ENCODE measurements at regions not wholly inside any gene's neighbourhood (a gene's known extent, or its start where the extent isn't known, plus 50 kb on each side); places are given as distances from the start of the nearest gene placed in this dataset.

- TF ChIP-seq, protein P1, sequence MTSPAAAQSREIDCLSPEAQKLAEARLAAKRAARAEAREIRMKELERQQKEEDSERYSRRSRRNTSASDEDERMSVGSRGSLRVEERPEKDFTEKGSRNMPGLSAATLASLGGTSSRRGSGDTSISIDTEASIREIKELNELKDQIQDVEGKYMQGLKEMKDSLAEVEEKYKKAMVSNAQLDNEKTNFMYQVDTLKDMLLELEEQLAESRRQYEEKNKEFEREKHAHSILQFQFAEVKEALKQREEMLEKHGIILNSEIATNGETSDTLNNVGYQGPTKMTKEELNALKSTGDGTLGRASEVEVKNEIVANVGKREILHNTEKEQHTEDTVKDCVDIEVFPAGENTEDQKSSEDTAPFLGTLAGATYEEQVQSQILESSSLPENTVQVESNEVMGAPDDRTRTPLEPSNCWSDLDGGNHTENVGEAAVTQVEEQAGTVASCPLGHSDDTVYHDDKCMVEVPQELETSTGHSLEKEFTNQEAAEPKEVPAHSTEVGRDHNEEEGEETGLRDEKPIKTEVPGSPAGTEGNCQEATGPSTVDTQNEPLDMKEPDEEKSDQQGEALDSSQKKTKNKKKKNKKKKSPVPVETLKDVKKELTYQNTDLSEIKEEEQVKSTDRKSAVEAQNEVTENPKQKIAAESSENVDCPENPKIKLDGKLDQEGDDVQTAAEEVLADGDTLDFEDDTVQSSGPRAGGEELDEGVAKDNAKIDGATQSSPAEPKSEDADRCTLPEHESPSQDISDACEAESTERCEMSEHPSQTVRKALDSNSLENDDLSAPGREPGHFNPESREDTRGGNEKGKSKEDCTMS (CRISPR knock-in tag; conservative IDR thresholded peaks at IDR 0.05), result no peak
- TF ChIP-seq MAFK (conservative IDR thresholded peaks at IDR 0.05 in 1 of 2, IDR thresholded peaks at IDR 0.05 in 1 of 2; ENCODE audit: low read length in 2 of 2) (no peak), ZNF264 (CRISPR knock-in tag; IDR thresholded peaks at IDR 0.05) (no peak), POLR2G (IDR thresholded peaks at IDR 0.05; ENCODE audit: low read depth, low read length) (no peak)
- TF ChIP-seq, protein P2, sequence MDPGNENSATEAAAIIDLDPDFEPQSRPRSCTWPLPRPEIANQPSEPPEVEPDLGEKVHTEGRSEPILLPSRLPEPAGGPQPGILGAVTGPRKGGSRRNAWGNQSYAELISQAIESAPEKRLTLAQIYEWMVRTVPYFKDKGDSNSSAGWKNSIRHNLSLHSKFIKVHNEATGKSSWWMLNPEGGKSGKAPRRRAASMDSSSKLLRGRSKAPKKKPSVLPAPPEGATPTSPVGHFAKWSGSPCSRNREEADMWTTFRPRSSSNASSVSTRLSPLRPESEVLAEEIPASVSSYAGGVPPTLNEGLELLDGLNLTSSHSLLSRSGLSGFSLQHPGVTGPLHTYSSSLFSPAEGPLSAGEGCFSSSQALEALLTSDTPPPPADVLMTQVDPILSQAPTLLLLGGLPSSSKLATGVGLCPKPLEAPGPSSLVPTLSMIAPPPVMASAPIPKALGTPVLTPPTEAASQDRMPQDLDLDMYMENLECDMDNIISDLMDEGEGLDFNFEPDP (CRISPR knock-in tag; conservative IDR thresholded peaks at IDR 0.05), result no peak
These were observed 216.2 kb downstream of the BCL11B start (continued) for GRCh38 chr14:99055816-99056215.

DNA sequence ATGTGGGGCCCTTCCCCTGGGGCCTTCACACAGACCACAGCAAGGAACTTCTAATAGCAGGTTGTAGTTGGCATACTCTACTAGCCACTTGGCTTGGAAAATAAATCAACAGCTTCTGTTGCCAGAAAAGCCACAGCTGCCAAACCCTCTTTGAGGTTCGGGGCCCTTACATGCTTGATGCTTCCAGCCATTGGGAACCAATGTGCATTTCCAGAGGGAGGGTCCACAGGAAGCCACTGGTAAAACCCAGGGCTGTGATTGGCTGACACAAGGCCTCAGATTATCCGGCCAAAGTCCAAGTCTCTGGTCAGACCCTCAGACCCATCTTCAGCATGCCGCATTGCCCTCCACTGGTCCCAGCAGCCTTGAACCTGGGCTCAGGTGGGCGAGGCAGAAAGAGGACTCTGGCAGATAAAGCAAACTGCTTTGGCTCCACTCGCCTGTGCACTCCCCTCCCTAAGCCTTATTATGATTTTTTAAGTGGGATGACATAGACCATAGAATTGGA is 214.4 kb downstream of the BCL11B start:
- FAIRE-seq (no peak), DNase-seq (ENCODE audit: low spot score) (no peak), ATAC-seq (no peak)
- BruUV-seq (replicated peaks), result no TSS peak
- POLR2A ChIA-PET, result no interaction called here
- H3K27me3 ChIP-seq (ENCODE audit: control insufficient read depth in 1 of 2, insufficient read depth in 2 of 2, low read length in 2 of 2), result no peaks in the 10 kb centered on the region; a peak in 1 of 5 replicates
- no peaks in the 10 kb centered on the region for H4K20me1 ChIP-seq (ENCODE audit: insufficient read depth, low read length)
- CTCF ChIA-PET (ENCODE audit: low intra/inter-chr PET ratio, low total read pairs), result no interaction called here
- TF ChIP-seq SNAI1 (CRISPR knock-in tag; IDR thresholded peaks at IDR 0.05; ENCODE audit: borderline replicate concordance) (no peak), NR2F1 (CRISPR knock-in tag; IDR thresholded peaks at IDR 0.05) (no peak), AGO2 (optimal IDR thresholded peaks at IDR 0.05; ENCODE audit: low read depth, low read length) (no peak), ZNF891 (CRISPR knock-in tag; IDR thresholded peaks at IDR 0.05) (no peak), FOXM1 (CRISPR knock-in tag; IDR thresholded peaks at IDR 0.05) (no peak), ONECUT2 (CRISPR knock-in tag; IDR thresholded peaks at IDR 0.05) (no peak), NR2C2 (CRISPR knock-in tag; IDR thresholded peaks at IDR 0.05; ENCODE audit: borderline replicate concordance) (no peak), NR1H2 (CRISPR knock-in tag; IDR thresholded peaks at IDR 0.05; ENCODE audit: borderline replicate concordance, low read depth) (no peak), FOXA1 (IDR thresholded peaks at IDR 0.05) (no peak), FOXA1 (CRISPR knock-in tag; IDR thresholded peaks at IDR 0.05) (no peak), ZNF564 (CRISPR knock-in tag; IDR thresholded peaks at IDR 0.05) (no peak), ZNF430 (CRISPR knock-in tag; IDR thresholded peaks at IDR 0.05) (no peak), SMAD3 (CRISPR knock-in tag; IDR thresholded peaks at IDR 0.05) (no peak), GZF1 (CRISPR knock-in tag; IDR thresholded peaks at IDR 0.05) (no peak), MED8 (CRISPR knock-in tag; IDR thresholded peaks at IDR 0.05; ENCODE audit: insufficient replicate concordance) (no peak), RXRA (CRISPR knock-in tag; IDR thresholded peaks at IDR 0.05) (no peak), MBD4 (IDR thresholded peaks at IDR 0.05; ENCODE audit: borderline replicate concordance, low read length) (no peak), MAZ (IDR thresholded peaks at IDR 0.05; ENCODE audit: borderline replicate concordance, low read depth, low read length) (no peak), MAZ (CRISPR knock-in tag; IDR thresholded peaks at IDR 0.05; ENCODE audit: low read depth) (no peak)
- 7% methylated on average over 3 of the region's 5 CpGs for WGBS (ENCODE audit: low lambda C conversion rate)
- H3K4me1 ChIP-seq (ENCODE audit: insufficient read depth, low read length), result no peaks in the 10 kb centered on the region
- no peak overlapping the region for H3K4me2 ChIP-seq (ENCODE audit: low read depth, low read length)
- H2AFZ ChIP-seq (ENCODE audit: low read length), result no peak overlapping the region
- no peak overlapping the region for H3K9ac ChIP-seq (ENCODE audit: insufficient read depth, low read depth, low read length)
- no peaks in the 10 kb centered on the region for H3K9me3 ChIP-seq (ENCODE audit: low read length)
- no peak overlapping the region for H3K27ac ChIP-seq (ENCODE audit: extremely low read length, insufficient read depth, low read length)
- no peak overlapping the region for H3K4me3 ChIP-seq (replicated peaks in 1 of 3; ENCODE audit: insufficient read depth in 1 of 3, low read depth in 2 of 3, low read length in 3 of 3)
- intact Hi-C loops (cut with micrococcal nuclease; ENCODE audit: unreplicated experiment) (no loop called here), in situ Hi-C loops (cut with HindIII; ENCODE audit: extremely low pct_ligation_motif_present, low pct_unique_long_range_greater_than_20kb) (no loop called here)
- no peaks in the 10 kb centered on the region for H3K79me2 ChIP-seq (ENCODE audit: insufficient read depth, low read length)
- no peaks in the 10 kb centered on the region for H3K36me3 ChIP-seq (replicated peaks in 1 of 2; ENCODE audit: control insufficient read depth in 1 of 2, insufficient read depth in 2 of 2, low read length in 2 of 2)

All from HepG2 (cell line).